Activated T-cell treated with anti-CD3 and anti-CD28 coated beads, Interleukin-2, amount 50 U/mL, for 24 hours (primary cell): ENCODE measurements at regions not wholly inside any gene's neighbourhood (a gene's known extent, or its start where the extent isn't known, plus 50 kb on each side); places are given as distances from the start of the nearest gene placed in this dataset.
"Not testable (repeated sequence)": the region's sequence is repeated elsewhere in the genome, so short reads cannot be mapped to it uniquely, and the experiment has no call there.

Experiments
- DNase-seq: peaks from one replicate; pipeline ENCODE4 v3.0.0-alpha.2; 2020
- H3K27ac Mint-ChIP-seq: 2 replicates; pipeline ENCODE4 v1.8.0; 2020; ENCODE audit warnings: mild to moderate bottlenecking, mixed read lengths
- H3K27me3 Mint-ChIP-seq: 2 replicates; pipeline ENCODE4 v1.8.0; 2020; ENCODE audit warnings: mixed read lengths
- H3K36me3 Mint-ChIP-seq: 2 replicates; pipeline ENCODE4 v1.8.0; 2020; ENCODE audit warnings: low read depth, mixed read lengths
- H3K4me1 Mint-ChIP-seq: 2 replicates; pipeline ENCODE4 v1.8.0; 2020; ENCODE audit warnings: low read depth, mixed read lengths
- H3K4me3 Mint-ChIP-seq: 2 replicates; pipeline ENCODE4 v1.8.0; 2020; ENCODE audit warnings: mild to moderate bottlenecking, moderate library complexity, mixed read lengths
- H3K9me3 Mint-ChIP-seq: 2 replicates; pipeline ENCODE4 v1.8.0; 2020; ENCODE audit warnings: mixed read lengths

DNA sequence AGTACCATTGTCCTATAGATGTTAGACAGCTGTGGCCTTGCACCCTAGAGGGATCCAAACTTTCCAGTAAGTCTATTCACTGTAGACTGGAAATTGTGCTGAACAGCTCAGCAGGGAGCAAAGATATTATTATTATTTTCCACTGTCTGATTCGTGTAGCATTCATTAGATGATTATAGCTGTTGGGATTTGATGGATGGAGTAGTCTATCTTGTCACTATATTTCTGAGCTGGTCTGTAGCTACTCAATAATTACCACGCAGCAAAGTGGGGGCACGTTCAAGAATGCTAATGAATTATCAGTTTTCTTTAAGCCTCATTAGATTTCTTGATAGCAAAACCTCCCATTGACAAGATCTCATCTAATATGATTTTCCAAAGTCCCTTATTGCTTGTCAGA lies 113.2 kb downstream of the RTP4 start:
- Mint-ChIP-seq H3K4me3 (no peak overlapping the region), H3K36me3 (no peaks in the 10 kb centered on the region), H3K27me3 (peaks cover 22% of the 10 kb centered on the region), H3K9me3 (peaks cover 9% of the 10 kb centered on the region), H3K4me1 (no peaks in the 10 kb centered on the region), H3K27ac (no peak overlapping the region)
- DNase-seq = no peak

DNA sequence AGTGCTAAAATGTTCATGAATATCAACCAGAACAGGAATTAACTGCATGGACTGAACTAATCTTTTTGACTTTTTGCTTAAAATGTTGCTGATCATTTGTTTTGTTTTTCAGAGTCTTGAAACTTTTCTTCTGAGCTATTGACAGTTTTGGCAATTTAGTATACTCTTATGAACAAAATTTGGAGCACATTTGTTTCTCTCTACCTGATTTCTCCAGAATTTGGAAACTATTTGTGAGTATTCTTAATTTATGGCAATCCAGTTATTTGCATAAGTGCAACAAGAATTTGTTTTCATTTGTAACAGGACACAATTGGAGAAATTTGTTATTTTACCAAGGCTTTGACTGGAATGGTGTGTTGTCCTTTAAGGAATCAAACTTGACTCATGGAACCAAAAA lies 107.4 kb downstream of the RTP4 start:
- not testable (repeated sequence) for H3K27me3 Mint-ChIP-seq, DNase-seq, H3K27ac Mint-ChIP-seq, H3K4me1 Mint-ChIP-seq, H3K4me3 Mint-ChIP-seq, H3K36me3 Mint-ChIP-seq
- peaks cover 25% of the 10 kb centered on the region for H3K9me3 Mint-ChIP-seq

DNA sequence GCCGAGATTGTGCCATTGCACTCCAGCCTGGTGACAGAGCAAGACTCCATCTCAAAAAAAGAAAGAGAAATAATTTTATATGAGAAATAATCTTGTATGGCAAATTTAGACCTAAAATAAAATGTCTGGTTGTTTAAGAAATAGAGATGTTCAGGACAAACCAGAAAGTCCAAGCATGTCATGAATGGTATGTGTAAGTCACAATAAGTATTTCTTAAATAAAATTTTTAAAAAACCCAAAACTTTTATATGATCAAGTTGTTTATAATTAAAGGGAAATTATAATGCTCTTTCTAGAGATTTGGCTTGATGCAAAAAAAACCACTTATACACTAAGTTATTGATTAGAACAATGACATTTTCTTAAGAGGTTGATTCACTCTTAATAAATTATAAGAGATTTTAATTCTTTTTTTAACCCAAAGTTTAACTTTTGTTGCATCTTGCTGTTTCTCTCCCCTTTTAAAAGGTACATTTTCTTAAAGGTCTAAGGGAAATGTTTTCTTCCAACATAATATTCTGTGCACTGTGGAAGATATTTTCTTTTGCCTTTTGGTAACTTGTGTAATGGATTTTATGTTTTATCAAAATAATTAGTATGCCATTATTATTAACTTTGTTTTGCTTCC lies 105.7 kb downstream of the RTP4 start:
- no peak for DNase-seq
- no peak overlapping the region for H3K27ac Mint-ChIP-seq
- no peaks in the 10 kb centered on the region for H3K4me1 Mint-ChIP-seq
- peaks cover 25% of the 10 kb centered on the region for H3K9me3 Mint-ChIP-seq
- peaks cover 16% of the 10 kb centered on the region for H3K27me3 Mint-ChIP-seq
- H3K36me3 Mint-ChIP-seq = peaks cover 3% of the 10 kb centered on the region
- H3K4me3 Mint-ChIP-seq = no peak overlapping the region

DNA sequence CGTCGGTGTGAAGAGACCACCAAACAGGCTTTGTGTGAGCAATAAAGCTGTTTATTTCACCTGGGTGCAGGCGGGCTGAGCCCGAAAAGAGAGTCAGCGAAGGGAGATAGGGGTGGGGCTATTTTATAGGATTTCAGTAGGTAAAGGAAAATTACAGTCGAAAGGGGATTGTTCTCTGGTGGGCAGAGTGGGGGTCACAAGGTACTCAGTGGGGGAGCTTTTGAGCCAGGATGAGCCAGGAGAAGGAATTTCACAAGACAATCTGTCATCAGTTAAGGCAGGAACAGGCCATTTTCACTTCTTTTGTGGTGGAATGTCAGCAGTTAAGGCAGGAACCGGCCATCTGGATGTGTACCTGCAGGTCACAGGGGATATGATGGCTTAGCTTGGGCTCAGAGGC lies 98.1 kb downstream of the RTP4 start:
- H3K36me3 Mint-ChIP-seq, H3K27ac Mint-ChIP-seq, H3K9me3 Mint-ChIP-seq, H3K4me3 Mint-ChIP-seq, DNase-seq, H3K4me1 Mint-ChIP-seq: not testable (repeated sequence)
- H3K27me3 Mint-ChIP-seq = peaks cover 35% of the 10 kb centered on the region

DNA sequence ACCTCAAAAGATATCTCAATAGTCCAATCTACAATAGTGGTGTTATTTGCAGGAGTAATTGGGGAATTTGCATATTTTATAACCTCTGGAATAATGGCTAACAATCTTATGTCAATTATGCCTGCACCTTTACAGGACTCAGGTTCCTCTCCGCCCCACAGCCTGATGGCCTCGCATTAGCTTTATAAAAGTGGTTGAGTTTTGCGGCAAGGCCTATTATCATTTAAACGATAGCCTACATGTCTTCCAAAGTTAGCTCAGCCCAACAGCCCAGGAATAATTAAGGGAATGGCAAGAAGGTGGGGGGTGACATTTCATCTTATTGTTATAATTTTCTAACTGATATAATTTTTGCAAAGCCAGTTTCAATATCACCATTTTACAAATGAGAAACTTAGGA lies 97.3 kb downstream of the RTP4 start:
- H3K4me3 Mint-ChIP-seq = no peak overlapping the region
- no peak for DNase-seq
- no peaks in the 10 kb centered on the region for H3K4me1 Mint-ChIP-seq
- H3K27me3 Mint-ChIP-seq = peaks cover 37% of the 10 kb centered on the region
- no peak overlapping the region for H3K27ac Mint-ChIP-seq
- H3K9me3 Mint-ChIP-seq = no peaks in the 10 kb centered on the region
- H3K36me3 Mint-ChIP-seq = no peaks in the 10 kb centered on the region

DNA sequence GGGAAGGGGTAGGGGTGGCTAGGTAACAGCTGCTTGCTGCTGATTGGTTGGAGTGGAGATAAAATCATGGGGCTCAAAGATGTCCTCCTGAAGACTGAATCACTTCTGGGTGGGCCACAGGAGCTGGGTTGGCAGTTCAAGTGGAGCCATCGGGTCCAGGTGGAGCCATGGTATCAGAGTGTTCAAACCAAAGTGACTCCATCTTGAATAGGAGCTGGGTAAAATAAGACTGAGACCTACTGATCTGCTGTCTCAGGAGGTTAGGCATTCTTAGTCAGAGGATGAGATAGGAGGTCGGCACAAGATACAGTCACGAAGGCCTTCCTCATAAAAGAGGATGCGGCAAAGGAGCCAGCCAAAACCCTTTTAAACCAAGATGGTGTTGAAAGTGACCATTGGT lies 96.5 kb downstream of the RTP4 start:
- Mint-ChIP-seq H3K4me1 (no peaks in the 10 kb centered on the region), H3K36me3 (no peaks in the 10 kb centered on the region), H3K9me3 (no peaks in the 10 kb centered on the region), H3K4me3 (no peak overlapping the region), H3K27ac (no peak overlapping the region), H3K27me3 (peaks cover 31% of the 10 kb centered on the region)
- no peak for DNase-seq

DNA sequence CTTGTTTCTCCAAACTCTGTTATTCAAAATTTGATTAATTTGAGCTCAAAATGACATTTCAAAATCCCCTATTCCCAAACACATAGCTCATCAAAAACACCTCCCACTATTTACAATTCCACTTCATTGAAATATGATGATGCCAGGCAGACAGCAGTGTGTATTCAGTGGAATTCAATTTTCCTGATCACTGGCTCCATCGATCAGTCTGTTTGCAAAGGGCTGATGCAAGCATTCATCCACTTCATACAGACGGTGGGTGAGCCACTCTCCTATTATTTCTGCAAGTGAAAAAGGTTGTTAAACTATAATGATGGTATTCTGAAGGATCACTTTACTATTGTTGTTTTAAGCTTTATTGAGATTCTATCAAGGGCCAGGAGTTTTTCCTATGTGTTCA lies 90.7 kb downstream of the RTP4 start:
- H3K27ac Mint-ChIP-seq = no peak overlapping the region
- H3K4me3 Mint-ChIP-seq = no peak overlapping the region
- H3K9me3 Mint-ChIP-seq = no peaks in the 10 kb centered on the region
- no peaks in the 10 kb centered on the region for H3K36me3 Mint-ChIP-seq
- no peaks in the 10 kb centered on the region for H3K4me1 Mint-ChIP-seq
- H3K27me3 Mint-ChIP-seq = peaks cover 47% of the 10 kb centered on the region
- no peak for DNase-seq

DNA sequence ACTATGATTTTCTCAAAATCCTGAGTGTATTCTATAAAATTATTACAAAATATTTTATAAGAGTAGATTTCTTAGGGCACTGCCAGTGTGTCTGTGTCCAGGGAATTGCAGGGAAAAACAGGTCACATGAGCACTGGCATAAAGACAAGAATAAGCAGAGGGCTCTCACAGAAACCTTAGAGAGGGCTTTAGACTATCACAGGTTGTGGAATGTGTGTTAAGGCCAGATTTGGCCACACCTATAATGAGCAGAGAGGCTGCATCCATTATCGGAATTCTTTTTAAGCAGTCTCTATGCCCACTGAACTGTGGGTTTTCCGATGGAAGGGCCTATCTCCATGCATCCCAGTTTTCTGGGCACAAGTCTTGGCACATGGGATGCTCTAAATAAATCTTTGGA lies 90.2 kb downstream of the RTP4 start:
- Mint-ChIP-seq H3K36me3 (no peaks in the 10 kb centered on the region), H3K4me1 (no peaks in the 10 kb centered on the region), H3K27me3 (peaks cover 48% of the 10 kb centered on the region), H3K4me3 (no peak overlapping the region), H3K9me3 (no peaks in the 10 kb centered on the region), H3K27ac (no peak overlapping the region)
- DNase-seq = no peak

DNA sequence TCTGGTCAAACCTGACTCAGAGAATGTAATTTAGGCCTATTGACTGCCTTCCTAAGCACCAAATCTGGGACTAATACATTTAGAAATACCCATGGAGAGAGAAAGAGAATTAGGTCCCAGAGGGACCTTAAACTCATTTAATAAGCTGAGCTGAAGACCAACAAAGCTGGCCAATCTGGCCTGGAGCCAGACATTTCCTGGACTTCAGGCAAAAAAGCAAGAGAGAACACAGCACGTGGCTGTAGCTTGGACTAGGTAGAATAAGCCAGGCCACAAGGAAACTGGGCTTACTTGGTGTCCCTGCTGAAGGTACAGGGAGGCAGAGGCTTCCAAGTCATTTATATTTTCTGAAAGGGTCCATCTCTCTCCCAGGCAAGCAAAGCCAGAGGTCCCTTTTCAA lies 88.1 kb downstream of the RTP4 start:
- no peak for DNase-seq
- Mint-ChIP-seq H3K27me3 (peaks cover 41% of the 10 kb centered on the region), H3K36me3 (no peaks in the 10 kb centered on the region), H3K9me3 (no peaks in the 10 kb centered on the region), H3K4me1 (no peaks in the 10 kb centered on the region), H3K27ac (no peak overlapping the region), H3K4me3 (no peak overlapping the region)

DNA sequence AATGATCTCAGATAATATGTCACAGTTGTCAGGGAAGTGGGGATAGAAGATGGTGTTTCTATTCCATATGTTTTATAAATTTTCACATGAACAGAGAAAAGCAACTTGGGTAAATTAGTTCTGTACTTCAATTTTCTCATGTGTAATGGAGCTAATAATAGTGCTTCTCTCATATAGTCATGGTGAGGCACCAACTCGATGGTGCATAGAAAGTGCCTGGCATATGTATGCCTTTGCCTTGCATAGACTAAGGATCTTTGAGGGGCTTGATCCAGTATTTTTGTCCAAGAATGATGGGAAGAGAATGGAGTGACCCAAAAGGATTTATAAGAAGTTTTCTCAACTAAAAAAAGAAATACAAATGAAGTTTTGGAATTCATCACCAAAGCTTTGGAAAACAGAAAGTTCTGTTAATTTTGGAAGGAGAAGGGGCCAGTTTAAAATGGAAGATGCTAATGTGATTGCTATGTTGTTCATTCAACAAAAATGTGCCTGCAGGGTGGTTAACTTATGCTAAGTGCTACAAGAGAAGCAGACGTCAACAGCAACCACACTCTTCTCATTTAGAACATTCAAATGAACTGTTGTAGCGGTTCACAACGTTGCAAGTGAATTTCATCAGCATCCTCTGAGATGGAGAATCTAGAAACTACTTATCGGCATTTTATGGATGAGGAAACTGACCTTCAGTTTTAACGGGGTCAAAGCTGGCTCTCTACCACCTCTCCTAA lies 86.1 kb downstream of the RTP4 start:
- Mint-ChIP-seq H3K27ac (no peak overlapping the region), H3K4me1 (no peaks in the 10 kb centered on the region), H3K36me3 (no peaks in the 10 kb centered on the region), H3K27me3 (peaks cover 34% of the 10 kb centered on the region), H3K9me3 (no peaks in the 10 kb centered on the region), H3K4me3 (no peak overlapping the region)
- DNase-seq = no peak

DNA sequence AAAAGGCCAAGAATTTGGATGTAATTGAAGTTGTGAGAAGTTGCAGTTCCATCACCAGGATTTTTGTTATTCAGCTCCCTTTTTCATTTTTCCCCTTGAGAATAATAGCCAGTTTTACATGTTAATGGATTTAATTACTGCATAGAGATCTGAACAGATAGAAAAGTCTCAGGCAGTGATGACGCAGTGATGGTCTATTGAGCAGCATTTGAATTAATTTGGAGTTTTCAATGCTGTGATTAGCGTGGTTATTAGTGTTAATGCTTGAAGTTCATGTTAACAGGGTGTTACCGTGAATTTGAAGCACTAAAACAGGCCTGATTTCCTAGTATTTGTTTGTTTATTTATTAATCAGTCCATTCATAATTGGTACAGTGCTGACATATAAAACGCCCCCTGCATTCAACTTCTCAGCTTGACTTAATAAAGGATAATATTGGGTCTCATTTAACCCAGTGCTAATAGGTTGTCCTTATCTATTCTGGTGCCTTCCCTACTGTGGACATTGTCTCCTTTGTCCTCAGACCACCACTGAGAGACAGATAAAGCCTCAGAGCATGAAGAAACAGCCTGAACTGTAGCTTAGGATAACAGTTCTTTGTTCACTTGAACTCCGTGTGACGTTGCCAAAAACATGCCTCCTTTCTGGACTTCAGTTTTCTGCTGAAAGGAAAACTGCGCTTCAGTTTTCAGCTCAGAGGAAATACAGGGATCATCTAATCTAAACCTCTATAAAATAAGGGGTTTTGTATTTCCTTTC lies 82.4 kb downstream of the RTP4 start:
- Mint-ChIP-seq H3K27ac (no peak overlapping the region), H3K36me3 (no peaks in the 10 kb centered on the region), H3K4me3 (no peak overlapping the region), H3K27me3 (peaks cover 19% of the 10 kb centered on the region), H3K4me1 (no peaks in the 10 kb centered on the region), H3K9me3 (no peaks in the 10 kb centered on the region)
- DNase-seq = no peak

DNA sequence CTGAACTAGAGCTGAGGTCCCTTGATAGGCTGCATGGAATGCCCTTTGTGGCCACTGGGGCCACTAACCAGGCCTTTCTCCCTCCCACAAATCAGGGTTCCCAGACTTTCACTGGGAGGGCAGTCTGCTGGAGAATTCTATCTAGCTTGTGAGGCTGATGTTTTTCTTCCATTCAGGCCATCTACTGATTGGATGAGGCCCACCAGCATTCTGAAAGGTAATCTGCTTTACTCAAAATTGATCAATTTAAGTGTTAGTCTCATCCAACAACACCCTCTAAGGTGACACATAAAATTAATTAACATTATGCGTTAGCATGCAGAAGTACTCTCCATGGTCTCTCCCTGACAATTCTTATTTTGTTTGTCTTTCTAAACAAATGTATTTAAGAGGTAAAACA lies 80.5 kb downstream of the RTP4 start:
- H3K27me3 Mint-ChIP-seq = peaks cover 10% of the 10 kb centered on the region
- DNase-seq = no peak
- H3K36me3 Mint-ChIP-seq = no peaks in the 10 kb centered on the region
- no peak overlapping the region for H3K4me3 Mint-ChIP-seq
- no peak overlapping the region for H3K27ac Mint-ChIP-seq
- H3K4me1 Mint-ChIP-seq = no peaks in the 10 kb centered on the region
- no peaks in the 10 kb centered on the region for H3K9me3 Mint-ChIP-seq

DNA sequence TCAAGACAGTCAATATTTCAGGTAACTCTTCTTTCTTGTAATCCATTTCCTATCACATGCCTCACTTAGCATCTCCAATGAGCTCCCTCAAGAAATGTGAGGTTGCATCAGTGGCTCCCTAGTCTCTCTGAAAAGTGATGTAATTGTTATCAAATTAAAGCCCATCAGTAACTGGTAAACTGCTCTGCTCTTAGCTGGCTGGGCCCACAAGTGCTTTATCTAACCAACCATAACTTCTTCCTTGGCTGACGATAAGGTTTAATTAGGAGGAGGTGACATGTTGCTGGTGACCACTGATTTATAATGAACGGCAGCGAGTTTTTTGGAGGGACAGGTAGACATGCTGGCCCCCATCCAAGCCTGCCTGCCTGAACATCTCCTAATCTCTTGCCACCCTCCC lies 79.6 kb downstream of the RTP4 start:
- Mint-ChIP-seq H3K4me1 (no peaks in the 10 kb centered on the region), H3K36me3 (no peaks in the 10 kb centered on the region), H3K9me3 (no peaks in the 10 kb centered on the region), H3K27ac (no peak overlapping the region), H3K27me3 (peaks cover 8% of the 10 kb centered on the region), H3K4me3 (no peak overlapping the region)
- DNase-seq = no peak

DNA sequence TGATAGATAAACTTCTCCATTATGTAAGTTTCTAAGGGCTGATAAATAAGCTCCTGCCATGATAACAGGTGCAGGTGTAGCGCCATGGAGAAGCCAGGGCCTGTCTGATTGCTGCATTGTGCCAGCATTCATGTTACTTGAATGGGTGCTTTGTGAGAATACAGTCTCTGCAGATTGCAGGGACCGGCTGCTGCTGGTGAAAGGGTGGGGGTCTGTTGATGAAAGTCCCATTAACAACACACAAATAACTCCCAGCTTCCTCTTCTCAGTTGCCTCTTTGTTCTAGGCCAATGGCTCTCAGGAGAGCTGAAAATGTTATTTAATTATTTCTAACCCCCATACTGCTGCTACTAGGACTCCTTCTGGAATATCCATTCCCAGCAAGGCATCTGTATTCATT lies 77.2 kb downstream of the RTP4 start:
- H3K27me3 Mint-ChIP-seq = peaks cover 5% of the 10 kb centered on the region
- H3K4me1 Mint-ChIP-seq = no peaks in the 10 kb centered on the region
- H3K36me3 Mint-ChIP-seq = no peaks in the 10 kb centered on the region
- H3K27ac Mint-ChIP-seq = no peak overlapping the region
- H3K9me3 Mint-ChIP-seq = no peaks in the 10 kb centered on the region
- no peak for DNase-seq
- no peak overlapping the region for H3K4me3 Mint-ChIP-seq

DNA sequence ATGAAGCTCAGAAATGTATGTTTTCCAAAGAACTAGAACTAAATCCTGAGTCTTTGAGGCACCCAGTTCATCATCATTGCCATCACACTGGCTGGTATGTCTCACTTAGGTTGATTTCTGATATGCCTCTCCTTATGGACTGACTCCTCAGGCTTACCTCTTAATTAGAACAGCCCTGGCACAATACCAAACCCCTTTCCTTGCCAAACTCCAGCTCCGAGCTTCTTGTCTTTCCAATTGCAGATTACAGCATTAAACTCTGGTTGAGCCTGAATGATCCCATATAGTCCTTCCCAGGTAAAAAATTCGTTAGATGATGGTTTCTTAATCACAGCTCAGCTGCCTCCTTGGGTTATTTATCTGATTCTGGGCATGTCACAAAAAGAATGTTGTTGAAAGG lies 66.3 kb downstream of the RTP4 start:
- Mint-ChIP-seq H3K9me3 (no peaks in the 10 kb centered on the region), H3K4me1 (no peaks in the 10 kb centered on the region), H3K27me3 (peaks cover 21% of the 10 kb centered on the region), H3K4me3 (no peak overlapping the region), H3K36me3 (no peaks in the 10 kb centered on the region), H3K27ac (no peak overlapping the region)
- no peak for DNase-seq
